ENCODE measurements at regions not wholly inside any gene's neighbourhood (a gene's known extent, or its start where the extent isn't known, plus 50 kb on each side); places are given as distances from the start of the nearest gene placed in this dataset.

DNA sequence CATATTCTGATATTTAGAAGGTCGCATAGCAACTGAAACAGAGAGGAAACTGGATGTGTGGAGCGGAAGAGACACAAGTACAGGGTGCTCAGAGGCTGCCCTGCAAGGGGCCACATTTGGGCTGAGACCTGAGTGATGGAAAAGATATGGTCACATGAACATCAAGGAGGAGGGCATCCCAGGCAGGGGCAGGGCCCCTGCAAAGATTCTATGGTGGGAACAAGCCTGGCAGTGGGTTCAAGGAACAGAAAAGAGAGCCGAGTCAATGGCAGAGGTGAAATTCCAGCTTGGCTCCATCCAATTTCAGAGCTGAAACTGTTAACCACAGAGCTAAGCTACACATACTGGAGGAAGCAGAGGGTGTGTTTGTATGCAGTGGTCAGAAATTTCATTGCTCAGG lies 227.7 kb downstream of the PRDM2 start:
- no peaks in the 10 kb centered on the region for H3K9me3 ChIP-seq
- no peak for DNase-seq
- WGBS, 2 donors (ENCODE audit: low coverage in 1 of 2), result 78 to 100% methylated on average over 2 to 3 of the region's 3 CpGs
- TF ChIP-seq POLR2AphosphoS5 (IDR thresholded peaks at IDR 0.05) (no peak), EP300 (IDR thresholded peaks at IDR 0.05; ENCODE audit: low read depth) (no peak), POLR2A (IDR thresholded peaks at IDR 0.05) (no peak)
- TF ChIP-seq, protein P1, sequence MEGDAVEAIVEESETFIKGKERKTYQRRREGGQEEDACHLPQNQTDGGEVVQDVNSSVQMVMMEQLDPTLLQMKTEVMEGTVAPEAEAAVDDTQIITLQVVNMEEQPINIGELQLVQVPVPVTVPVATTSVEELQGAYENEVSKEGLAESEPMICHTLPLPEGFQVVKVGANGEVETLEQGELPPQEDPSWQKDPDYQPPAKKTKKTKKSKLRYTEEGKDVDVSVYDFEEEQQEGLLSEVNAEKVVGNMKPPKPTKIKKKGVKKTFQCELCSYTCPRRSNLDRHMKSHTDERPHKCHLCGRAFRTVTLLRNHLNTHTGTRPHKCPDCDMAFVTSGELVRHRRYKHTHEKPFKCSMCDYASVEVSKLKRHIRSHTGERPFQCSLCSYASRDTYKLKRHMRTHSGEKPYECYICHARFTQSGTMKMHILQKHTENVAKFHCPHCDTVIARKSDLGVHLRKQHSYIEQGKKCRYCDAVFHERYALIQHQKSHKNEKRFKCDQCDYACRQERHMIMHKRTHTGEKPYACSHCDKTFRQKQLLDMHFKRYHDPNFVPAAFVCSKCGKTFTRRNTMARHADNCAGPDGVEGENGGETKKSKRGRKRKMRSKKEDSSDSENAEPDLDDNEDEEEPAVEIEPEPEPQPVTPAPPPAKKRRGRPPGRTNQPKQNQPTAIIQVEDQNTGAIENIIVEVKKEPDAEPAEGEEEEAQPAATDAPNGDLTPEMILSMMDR (IDR thresholded peaks at IDR 0.05), result no peak
- peaks cover 0 to under 1% (median 0%) of the 10 kb centered on the region in 4 donors for H3K4me1 ChIP-seq
- no peak overlapping the region for H3K4me3 ChIP-seq
- no peak overlapping the region for H3K27ac ChIP-seq
- no peaks in the 10 kb centered on the region for H3K27me3 ChIP-seq
- in situ Hi-C loops (cut with MboI; ENCODE audit: low pct_ligation_motif_present in 1 of 4, low pct_unique_long_range_greater_than_20kb in 1 of 4, low sequenced_read_pairs in 3 of 4), result no loop called here
- intact Hi-C loops (cut with DNase I; ENCODE audit: low total_unique reads), result no loop called here
- no peaks in the 10 kb centered on the region for H3K36me3 ChIP-seq

DNA sequence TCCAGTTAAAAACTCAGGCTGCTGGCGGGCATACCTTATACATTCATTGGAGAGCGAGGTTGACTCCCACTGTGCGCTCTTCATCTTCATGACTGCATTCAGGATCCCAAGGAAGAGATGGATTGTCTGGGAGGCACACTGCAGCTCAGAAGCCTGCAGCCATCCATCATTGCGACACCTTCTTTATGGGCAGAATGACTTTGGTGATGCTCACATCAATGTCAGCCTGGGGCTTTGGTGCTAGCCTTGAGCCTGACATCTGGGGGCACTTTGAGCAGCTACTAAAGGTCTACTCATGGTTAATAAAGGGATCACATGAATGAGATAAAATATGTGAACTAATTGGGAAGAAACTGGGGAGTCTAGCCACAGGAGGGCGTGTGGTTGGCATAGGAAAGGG lies 229.3 kb downstream of the PRDM2 start:
- Histone ChIP-seq H3K9me3 (no peaks in the 10 kb centered on the region), H3K4me1 (no peaks in the 10 kb centered on the region), H3K27me3 (no peaks in the 10 kb centered on the region), H3K27ac (no peak overlapping the region), H3K4me3 (no peak overlapping the region), H3K36me3 (no peaks in the 10 kb centered on the region)
- intact Hi-C loops (cut with DNase I; ENCODE audit: low total_unique reads), result no loop called here
- in situ Hi-C loops (cut with MboI; ENCODE audit: low pct_ligation_motif_present in 1 of 4, low pct_unique_long_range_greater_than_20kb in 1 of 4, low sequenced_read_pairs in 3 of 4), result no loop called here
- WGBS, 2 donors (ENCODE audit: low coverage in 1 of 2), result 25 to 68% methylated on average over 1 to 5 of the region's 5 CpGs
- TF ChIP-seq, protein P1 (IDR thresholded peaks at IDR 0.05), result no peak
- no peak for TF ChIP-seq POLR2A (IDR thresholded peaks at IDR 0.05)
- TF ChIP-seq EP300 (IDR thresholded peaks at IDR 0.05; ENCODE audit: low read depth), result no peak
- TF ChIP-seq POLR2AphosphoS5 (IDR thresholded peaks at IDR 0.05), result no peak
- DNase-seq, result no peak

DNA sequence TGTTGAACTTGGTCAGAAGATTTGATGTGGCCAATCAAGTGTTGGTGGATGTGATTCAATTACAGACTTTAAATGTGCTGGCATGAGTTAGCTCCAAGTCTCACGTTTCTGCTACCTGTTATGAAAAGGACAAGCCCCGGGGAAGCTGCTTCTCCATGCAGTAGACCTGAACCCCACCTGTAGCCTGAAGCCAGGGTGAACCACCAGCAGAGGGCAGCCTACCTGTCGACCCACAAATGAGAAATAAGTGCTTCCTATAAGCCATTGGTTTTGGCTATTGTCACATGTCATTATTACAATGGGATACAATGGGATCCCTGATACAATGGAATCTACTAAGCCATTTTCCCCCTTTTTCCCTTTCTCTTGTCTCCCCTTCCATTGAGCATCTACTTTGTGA lies 230.2 kb downstream of the PRDM2 start:
- intact Hi-C loops (cut with DNase I; ENCODE audit: low total_unique reads), result no loop called here
- H3K4me1 ChIP-seq, result no peaks in the 10 kb centered on the region
- H3K27ac ChIP-seq, result no peak overlapping the region
- no peaks in the 10 kb centered on the region for H3K36me3 ChIP-seq
- in situ Hi-C loops (cut with MboI; ENCODE audit: low pct_ligation_motif_present in 1 of 4, low pct_unique_long_range_greater_than_20kb in 1 of 4, low sequenced_read_pairs in 3 of 4), result no loop called here
- TF ChIP-seq, protein P1 (IDR thresholded peaks at IDR 0.05), result peak in 2 of 5 experiments; percentile 21 to 30
- no peak for TF ChIP-seq EP300 (IDR thresholded peaks at IDR 0.05; ENCODE audit: low read depth)
- no peak for TF ChIP-seq POLR2A (IDR thresholded peaks at IDR 0.05)
- TF ChIP-seq POLR2AphosphoS5 (IDR thresholded peaks at IDR 0.05), result no peak
- no peaks in the 10 kb centered on the region for H3K9me3 ChIP-seq
- 44% methylated on average over 3 of the region's 3 CpGs; no CpG with 5 or more reads in 1 of the 2 donors for WGBS, 2 donors (ENCODE audit: low coverage in 1 of 2)
- DNase-seq, result no peak
- H3K4me3 ChIP-seq, result no peak overlapping the region
- H3K27me3 ChIP-seq, result no peaks in the 10 kb centered on the region

DNA sequence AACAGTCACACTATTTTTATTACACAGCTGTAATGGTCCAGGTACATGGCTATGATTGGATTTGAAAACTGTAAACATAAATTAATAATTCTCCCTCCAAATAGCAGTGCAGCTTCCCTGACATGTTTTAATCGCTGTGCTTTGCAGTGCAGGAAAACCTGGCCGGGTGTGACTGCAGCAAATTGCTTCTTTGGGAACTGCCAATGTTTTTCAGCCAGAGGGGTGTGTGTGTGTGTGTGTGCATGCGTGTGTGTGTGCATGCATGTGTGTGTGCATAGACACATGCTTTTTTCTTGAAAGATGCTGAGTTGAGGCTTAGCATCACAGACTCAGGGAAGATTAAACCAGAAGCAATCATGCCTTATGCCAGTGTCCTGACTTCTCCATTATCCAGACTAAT lies 231.2 kb downstream of the PRDM2 start:
- no peaks in the 10 kb centered on the region for H3K4me1 ChIP-seq
- H3K27me3 ChIP-seq, result no peaks in the 10 kb centered on the region
- TF ChIP-seq, protein P1 (IDR thresholded peaks at IDR 0.05), result no peak
- TF ChIP-seq POLR2AphosphoS5 (IDR thresholded peaks at IDR 0.05), result no peak
- no peak overlapping the region for H3K4me3 ChIP-seq
- intact Hi-C loops (cut with DNase I; ENCODE audit: low total_unique reads), result no loop called here
- no peaks in the 10 kb centered on the region for H3K36me3 ChIP-seq
- in situ Hi-C loops (cut with MboI; ENCODE audit: low pct_ligation_motif_present in 1 of 4, low pct_unique_long_range_greater_than_20kb in 1 of 4, low sequenced_read_pairs in 3 of 4), result no loop called here
- DNase-seq, result no peak
- 49 to 54% methylated on average over 3 of the region's 3 CpGs for WGBS, 2 donors (ENCODE audit: low coverage in 1 of 2)
- no peaks in the 10 kb centered on the region for H3K9me3 ChIP-seq
- H3K27ac ChIP-seq, result no peak overlapping the region
